KOPT-K1 (cell line): ENCODE measurements at regions not wholly inside any gene's neighbourhood (a gene's known extent, or its start where the extent isn't known, plus 50 kb on each side); places are given as distances from the start of the nearest gene placed in this dataset.

Experiments
- H3K27ac ChIP-seq: fragments of 200-600 bp; sonication (generic); 2 replicates; pipeline ENCODE4 v1.5.1; 2016; ENCODE audit warnings: antibody characterized with exemption, mild to moderate bottlenecking, low read depth, low read length; ENCODE audit not compliant: poor library complexity, severe bottlenecking
- H3K36me3 ChIP-seq: fragments of 200-600 bp; sonication (generic); 2 replicates; pipeline ENCODE4 v1.5.1; 2017; ENCODE audit warnings: antibody characterized with exemption, mild to moderate bottlenecking, low read length, moderate library complexity; ENCODE audit not compliant: insufficient read depth
- H3K9me3 ChIP-seq: fragments of 200-600 bp; sonication (generic); 2 replicates; pipeline ENCODE4 v1.5.1; 2017; ENCODE audit warnings: antibody characterized with exemption, low read length, mild to moderate bottlenecking; ENCODE audit not compliant: insufficient read depth, poor library complexity, severe bottlenecking

DNA sequence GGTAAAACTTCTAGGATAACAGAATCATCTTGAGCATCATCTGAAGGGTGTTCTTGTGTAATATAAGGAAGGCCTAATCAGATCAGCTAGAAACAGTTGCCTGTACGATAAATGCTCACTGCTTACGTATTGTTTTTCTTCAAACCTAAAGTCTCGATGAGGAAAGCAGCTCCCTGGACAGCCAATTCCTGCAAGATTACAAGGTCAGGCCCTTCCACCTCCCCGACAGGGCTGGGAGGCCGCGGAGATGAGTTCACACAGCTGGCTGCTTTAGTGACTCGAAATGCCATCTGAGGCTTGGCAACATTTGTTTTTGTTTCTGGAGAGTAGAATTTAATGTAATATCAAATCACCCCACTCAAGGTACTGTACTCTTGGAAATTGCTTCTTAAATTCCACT is 95.1 kb upstream of the PFKP start:
- no peaks in the 10 kb centered on the region for H3K9me3 ChIP-seq
- H3K27ac ChIP-seq, result no peak overlapping the region
- H3K36me3 ChIP-seq, result no peaks in the 10 kb centered on the region

DNA sequence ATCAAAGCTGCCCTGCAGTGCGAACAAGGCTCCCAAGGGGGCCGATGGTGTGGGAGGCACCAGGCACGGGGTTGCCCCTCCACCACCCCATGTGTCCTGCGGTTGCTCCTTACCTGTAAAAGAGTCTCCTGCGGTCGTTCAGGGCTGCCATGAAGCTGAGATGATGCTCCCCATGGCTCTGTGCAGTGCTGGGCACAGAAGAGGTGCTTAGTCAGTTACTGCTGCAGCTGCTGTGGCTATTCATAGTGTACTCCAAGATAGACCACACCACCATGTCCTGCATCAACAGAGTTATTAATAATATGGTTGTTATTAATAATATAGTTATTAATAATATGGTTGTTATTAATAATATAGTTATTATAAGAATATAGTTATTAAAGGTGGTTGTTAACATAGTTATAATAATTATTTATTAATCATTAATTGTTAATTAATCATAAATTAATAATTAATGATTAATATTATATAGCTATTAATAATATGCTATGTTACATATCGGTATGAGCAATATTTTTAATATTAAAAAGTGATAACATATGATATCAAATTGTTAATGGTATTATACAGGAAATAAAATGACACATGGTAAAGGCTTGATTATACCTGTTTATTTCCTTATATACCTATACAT is 97.0 kb upstream of the PFKP start:
- Histone ChIP-seq H3K36me3 (no peaks in the 10 kb centered on the region), H3K9me3 (no peaks in the 10 kb centered on the region), H3K27ac (no peak overlapping the region)

DNA sequence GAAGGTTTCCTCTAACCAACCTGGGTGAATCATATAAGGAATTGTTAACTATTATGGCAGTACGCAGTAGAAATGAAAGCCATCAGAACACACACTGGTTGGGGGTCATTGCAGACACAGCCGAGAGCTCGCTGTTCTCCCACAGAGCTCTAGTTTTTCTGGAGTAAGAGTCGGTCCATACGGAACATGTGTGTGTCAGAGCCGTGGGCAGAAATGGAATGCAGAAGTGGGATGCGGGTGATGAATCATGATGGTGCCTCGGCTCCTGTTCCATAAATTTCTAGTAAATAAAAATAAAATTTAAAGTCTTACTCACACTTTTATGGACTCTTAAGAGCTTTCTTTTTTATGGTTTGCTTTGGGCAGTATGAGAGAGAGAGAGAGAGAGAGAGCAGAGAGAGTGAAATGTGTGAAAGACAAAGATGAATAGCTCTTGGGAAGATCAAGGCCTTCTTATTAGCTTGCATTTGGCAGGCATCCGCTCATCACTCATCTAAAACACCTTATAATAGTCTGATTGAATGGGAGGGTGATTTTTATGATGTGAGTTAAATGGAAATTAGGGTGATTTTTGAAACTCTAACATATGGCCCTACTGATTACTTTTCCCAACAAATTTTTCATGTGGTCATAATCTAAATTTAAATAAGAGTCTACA is 98.8 kb upstream of the PFKP start:
- no peak overlapping the region for H3K27ac ChIP-seq
- H3K36me3 ChIP-seq, result no peaks in the 10 kb centered on the region
- H3K9me3 ChIP-seq, result no peaks in the 10 kb centered on the region

DNA sequence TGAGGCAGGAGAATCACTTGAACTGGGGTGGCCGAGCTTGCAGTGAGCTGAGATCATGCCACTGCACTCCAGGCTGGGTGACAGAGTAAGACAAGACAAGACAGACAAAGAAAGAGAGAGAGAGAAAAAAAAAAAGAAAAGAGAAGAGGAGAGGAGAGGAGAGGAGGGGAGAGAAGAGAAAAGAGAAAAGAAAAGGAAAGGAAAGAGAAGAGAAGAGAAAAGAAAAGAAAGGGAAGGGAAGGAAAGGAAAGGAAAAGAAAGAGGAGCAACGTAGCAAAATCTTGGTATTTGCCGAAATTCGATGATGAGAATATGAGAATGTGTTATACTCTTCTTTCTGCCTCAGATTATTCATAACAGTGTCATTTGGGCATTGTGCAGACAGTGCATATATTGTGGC is 101.2 kb upstream of the PFKP start:
- no peaks in the 10 kb centered on the region for H3K9me3 ChIP-seq
- no peaks in the 10 kb centered on the region for H3K36me3 ChIP-seq
- H3K27ac ChIP-seq, result no peak overlapping the region

DNA sequence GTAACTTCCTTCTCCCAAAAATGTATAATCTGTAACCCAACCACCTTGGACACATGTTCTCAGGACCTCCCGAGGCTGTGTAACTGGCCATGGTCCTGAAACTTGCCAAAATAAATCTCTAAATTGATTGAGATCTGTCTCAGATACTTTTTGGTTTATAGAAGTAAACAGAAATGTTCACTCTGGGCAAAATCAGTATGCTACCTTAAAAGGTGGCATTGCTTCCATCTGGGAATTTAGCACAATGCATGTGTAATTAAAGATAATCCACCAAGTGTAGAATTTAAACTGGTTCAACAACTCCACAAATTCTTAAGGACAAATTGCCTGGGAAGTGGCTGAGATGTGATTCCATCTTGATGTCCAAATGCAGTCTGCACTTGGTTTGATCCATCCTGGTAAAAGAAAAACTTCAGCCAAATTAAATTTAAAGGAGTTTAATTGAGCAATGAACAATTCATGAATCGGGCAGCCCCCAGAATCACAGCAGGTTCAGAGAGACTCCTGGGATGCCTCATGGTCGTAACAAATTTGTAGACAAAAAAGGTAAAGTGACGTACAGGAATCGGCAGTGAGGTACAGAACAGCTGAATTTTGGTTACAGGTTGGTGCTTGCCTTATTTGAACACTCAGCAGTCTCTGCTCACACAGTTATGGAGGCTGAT is 102.6 kb upstream of the PFKP start:
- Histone ChIP-seq H3K9me3 (no peaks in the 10 kb centered on the region), H3K36me3 (no peaks in the 10 kb centered on the region), H3K27ac (no peak overlapping the region)

DNA sequence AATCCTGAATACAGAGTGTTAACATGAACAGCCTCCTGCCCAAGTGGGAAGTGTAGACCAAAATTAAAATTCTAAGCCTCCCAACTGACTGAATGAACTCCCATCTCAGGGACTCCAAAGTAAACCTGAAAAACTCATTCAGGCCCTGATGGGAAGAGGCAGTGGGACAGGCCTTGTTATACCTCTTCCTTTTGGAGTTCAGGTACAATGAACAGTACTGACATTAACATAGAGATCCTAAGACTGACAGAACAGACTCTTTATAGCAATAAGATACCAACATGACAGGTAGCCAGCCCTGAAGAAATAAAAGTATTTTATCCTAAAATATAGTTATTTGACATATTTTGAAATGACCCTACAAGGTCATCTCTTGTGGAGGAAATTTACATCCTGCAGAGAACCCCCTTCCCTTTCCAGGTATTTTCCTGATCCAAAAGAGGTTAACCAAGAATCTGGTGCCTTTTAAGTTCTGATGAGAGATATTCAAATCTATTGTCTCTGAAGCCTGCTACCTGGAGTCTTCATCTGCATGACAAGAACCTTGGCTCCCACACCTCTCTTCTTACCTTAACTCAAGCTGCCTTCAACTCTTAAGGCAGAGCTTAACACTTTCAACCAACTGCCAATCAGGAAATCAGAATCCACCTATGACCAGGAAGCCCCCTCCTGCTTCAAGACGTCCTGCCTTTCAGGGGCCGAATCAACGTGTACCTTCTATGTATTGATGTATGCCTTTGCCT is 103.3 kb upstream of the PFKP start:
- H3K36me3 ChIP-seq, result no peaks in the 10 kb centered on the region
- no peak overlapping the region for H3K27ac ChIP-seq
- no peaks in the 10 kb centered on the region for H3K9me3 ChIP-seq

DNA sequence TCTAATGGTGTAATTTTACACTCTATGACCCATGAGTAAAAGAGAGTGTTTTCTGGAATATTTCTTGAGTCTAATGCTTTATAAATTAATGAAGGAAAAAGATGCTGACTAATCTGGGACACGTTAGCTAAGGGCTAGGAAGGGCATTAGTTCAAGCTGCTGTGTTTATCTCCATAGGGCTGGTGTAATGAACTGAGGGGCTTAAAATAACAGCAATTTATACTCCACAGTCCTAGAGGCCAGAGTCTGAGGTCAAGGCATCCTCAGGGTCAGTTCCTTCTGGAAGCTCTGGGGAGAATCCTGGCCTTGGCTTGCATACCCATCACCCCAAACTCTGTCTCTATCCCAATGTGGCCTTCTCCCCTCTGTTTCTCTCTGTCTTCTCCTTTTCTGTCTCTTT is 105.2 kb upstream of the PFKP start:
- Histone ChIP-seq H3K9me3 (no peaks in the 10 kb centered on the region), H3K36me3 (no peaks in the 10 kb centered on the region), H3K27ac (no peak overlapping the region)

DNA sequence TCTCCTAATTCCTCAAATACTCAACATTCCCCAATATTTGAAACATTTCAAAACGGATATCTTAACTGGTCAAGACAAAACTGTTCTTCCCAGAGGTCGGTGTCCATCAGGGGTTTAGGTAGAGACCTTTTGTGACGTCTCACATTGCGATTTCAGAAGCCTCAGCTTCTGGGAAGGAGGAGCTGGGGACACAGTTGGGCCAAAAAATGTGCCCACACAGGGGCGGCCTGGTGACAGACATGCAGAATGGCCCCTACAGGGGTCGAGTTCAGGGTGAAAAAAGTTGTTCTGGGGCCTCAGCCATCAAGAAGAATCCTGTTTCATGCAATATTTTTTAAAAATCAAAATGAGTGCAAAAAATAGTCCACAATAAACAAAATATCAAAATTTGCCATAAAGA is 108.7 kb upstream of the PFKP start:
- no peaks in the 10 kb centered on the region for H3K9me3 ChIP-seq
- H3K27ac ChIP-seq, result no peak overlapping the region
- no peaks in the 10 kb centered on the region for H3K36me3 ChIP-seq

DNA sequence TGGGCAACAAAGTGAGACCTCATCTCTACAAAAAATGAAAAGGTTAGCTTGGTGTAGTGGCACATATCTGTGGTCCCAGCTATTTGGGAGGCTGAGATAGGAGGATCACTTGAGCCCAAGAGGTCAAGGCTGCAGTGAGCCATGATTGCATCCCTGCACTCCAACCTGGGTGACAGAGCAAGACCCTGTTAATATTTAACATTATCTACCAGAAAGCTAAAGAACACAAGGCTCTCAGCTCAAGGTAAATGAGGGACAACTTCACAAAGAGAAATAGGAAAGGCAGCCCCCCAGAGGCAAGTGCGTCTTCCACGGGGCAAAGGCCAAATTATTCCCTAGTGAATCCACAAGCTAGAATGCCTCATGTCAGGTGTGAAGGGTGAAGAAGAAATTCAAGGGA is 109.6 kb upstream of the PFKP start:
- H3K9me3 ChIP-seq, result no peaks in the 10 kb centered on the region
- no peak overlapping the region for H3K27ac ChIP-seq
- H3K36me3 ChIP-seq, result no peaks in the 10 kb centered on the region

DNA sequence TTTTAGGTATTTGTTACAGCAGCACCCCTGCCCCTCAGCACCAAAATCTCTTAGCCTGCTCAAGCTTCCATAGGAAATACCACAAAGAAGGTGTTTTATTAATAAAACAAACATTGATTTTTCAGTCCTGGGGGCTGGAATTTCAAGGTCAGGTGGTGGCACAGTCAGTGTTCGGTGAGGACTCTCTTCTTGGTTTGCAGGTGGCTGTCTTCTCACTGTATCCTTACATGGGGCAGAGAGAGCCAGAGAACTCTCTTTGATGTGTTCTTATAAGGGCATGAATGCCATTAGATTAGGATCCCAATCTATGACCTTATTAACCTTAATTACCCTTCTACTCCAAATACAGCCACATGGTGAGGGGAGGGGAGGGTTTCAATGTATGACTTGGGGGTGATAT is 112.3 kb upstream of the PFKP start:
- Histone ChIP-seq H3K27ac (no peak overlapping the region), H3K36me3 (no peaks in the 10 kb centered on the region), H3K9me3 (no peaks in the 10 kb centered on the region)

DNA sequence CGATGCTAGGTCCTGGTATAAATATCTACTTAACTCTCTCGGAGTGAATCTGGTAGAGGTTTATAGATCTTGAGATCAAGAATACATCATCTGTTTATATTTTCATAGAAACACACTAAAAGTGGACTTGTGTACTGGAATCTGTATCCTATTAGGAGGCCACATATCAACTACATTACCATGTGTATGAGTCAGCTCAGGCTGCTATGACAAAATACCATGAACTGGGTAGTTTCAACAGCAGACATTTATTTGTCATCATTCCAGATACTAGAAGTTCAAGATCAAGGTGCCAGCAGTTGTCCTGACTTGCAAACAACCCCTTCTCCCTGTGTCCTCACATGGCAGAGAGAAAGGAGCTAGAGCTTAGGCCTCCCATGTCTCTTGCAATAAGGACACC is 113.9 kb upstream of the PFKP start:
- Histone ChIP-seq H3K9me3 (no peaks in the 10 kb centered on the region), H3K36me3 (no peaks in the 10 kb centered on the region), H3K27ac (no peak overlapping the region)

DNA sequence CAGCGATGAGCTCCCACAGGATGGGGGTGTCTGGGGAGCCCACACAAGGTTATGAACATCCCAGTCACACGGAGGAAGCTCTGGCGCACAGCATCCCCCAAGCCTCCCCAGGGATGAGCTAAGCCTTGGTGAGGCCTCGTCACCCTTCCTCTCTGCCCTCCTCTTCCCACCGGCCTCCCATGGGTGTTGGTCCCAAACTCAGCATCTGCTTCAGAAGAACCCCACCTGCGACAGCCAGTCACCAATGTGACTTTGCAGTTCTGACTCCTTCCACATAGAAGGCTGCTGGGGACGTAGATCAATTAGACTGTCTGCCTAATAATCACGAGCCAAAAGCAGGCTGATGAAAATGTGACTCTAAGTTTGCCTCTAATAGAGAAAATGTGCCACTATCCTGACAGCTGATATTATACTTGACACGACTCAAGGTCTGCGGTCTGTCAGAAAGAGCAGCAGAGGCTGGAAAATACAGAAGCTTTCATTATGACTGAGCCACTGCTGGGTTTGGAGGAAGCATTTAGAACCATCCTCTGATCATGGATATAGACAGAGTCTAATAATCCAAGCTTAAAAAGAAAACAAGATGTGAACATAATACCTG is 116.0 kb upstream of the PFKP start:
- Histone ChIP-seq H3K27ac (no peak overlapping the region), H3K36me3 (no peaks in the 10 kb centered on the region), H3K9me3 (no peaks in the 10 kb centered on the region)

DNA sequence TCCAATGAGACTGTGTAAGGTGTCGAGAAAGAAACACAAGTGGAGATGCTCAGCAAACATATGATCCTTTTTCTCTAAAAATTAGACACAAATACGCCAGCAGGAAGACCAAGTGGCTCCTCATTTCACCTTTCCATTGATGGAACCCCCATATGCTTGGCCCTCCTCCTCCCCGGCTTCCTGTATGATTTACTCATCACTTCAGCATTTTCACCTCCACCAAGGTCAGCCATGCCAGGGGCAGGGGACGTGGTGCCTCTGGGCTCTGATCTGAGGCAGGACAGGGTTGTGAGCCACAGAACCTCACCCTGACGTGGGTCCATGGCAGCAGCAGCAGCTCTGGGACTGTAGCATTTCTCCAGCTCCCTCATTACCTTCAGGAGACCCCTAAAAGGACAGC is 116.8 kb upstream of the PFKP start:
- H3K36me3 ChIP-seq, result no peaks in the 10 kb centered on the region
- H3K27ac ChIP-seq, result no peak overlapping the region
- no peaks in the 10 kb centered on the region for H3K9me3 ChIP-seq

DNA sequence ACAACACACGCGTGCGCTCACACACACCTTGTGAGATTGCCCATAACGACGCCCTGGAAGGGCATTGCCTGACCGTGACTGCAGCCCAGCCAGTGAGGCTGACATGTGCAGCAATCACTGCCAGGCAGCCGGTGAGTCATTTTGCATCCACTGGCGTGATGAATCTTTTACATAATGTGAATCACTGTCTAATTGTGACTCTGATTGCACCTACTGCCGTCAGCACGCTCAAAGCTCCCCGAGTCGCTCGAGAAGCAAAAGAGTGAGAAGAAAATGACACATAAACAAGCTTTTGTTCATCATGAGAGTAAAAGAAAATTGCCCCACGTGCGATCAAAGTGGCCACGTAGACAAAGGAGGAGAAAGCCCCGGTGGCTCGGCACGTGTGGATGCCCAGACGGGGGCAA is 117.4 kb upstream of the PFKP start:
- Histone ChIP-seq H3K36me3 (no peaks in the 10 kb centered on the region), H3K9me3 (no peaks in the 10 kb centered on the region), H3K27ac (no peak overlapping the region)
